NB4 (cell line): ENCODE measurements at regions not wholly inside any gene's neighbourhood (a gene's known extent, or its start where the extent isn't known, plus 50 kb on each side); places are given as distances from the start of the nearest gene placed in this dataset.

ENCODE experiments used
- CTCF ChIP-seq: IDR thresholded peaks from one replicate; pipeline ENCODE4 v1.5.1; 2012; ENCODE audit warnings: low read depth, low read length
- MAX ChIP-seq: IDR thresholded peaks from 2 replicates; pipeline ENCODE4 v1.6.1; 2011; ENCODE audit warnings: low read depth, low read length
- MYC ChIP-seq: IDR thresholded peaks from 2 replicates; pipeline ENCODE4 v1.6.1; 2011; ENCODE audit warnings: low read depth, low read length
- POLR2A ChIP-seq: IDR thresholded peaks from 2 replicates; pipeline ENCODE4 v1.6.1; 2011; ENCODE audit warnings: mild to moderate bottlenecking; ENCODE audit not compliant: insufficient read length; ENCODE audit errors: extremely low read depth

GRCh38 chr13:84816567-84817105 is 934.4 kb upstream of the SLITRK1 start:
- TF ChIP-seq CTCF (no peak), MAX (no peak), POLR2A (no peak), MYC (no peak)
